A673 (cell line): ENCODE measurements at regions not wholly inside any gene's neighbourhood (a gene's known extent, or its start where the extent isn't known, plus 50 kb on each side); places are given as distances from the start of the nearest gene placed in this dataset.

Experiments used
- BruUV-seq: library from RNA; stranded (reverse); fragments of 400-500 nt; replicated peaks from 2 replicates; lab custom pipeline; 2021; lab: Mats Ljungman, UMichigan
- CTCF ChIA-PET: fragments of 300-600 bp; sonication (Branson Sonifier 250); formaldehyde crosslinking; loops from one replicate; lab custom pipeline; 2022; ENCODE audit warnings: antibody characterized with exemption; lab: Charles Lee
- POLR2A ChIA-PET: fragments of 300-600 bp; sonication (Branson Sonifier 250); formaldehyde crosslinking; loops from one replicate; lab custom pipeline; 2022; ENCODE audit warnings: antibody characterized with exemption; ENCODE audit not compliant: low non-redundant PET; lab: Charles Lee
- DNase-seq: peaks from one replicate; pipeline ENCODE4 v3.0.0-alpha.2; 2015; ENCODE audit warnings: low spot score
- H3K27ac ChIP-seq: fragments of 200-600 bp; sonication (generic); 2 replicates; pipeline ENCODE4 v1.5.1; 2016; ENCODE audit warnings: mixed run types, low read depth, mild to moderate bottlenecking, mixed read lengths, antibody characterized with exemption, low read length; ENCODE audit not compliant: poor library complexity, severe bottlenecking
- H3K27me3 ChIP-seq: fragments of 200-600 bp; sonication (generic); replicated peaks from 2 replicates; pipeline ENCODE4 v1.6.1; 2017; ENCODE audit warnings: mixed run types, low read depth, mild to moderate bottlenecking, mixed read lengths, antibody characterized with exemption, low read length; ENCODE audit not compliant: insufficient read depth, poor library complexity
- H3K36me3 ChIP-seq: fragments of 200-600 bp; sonication (generic); 2 replicates; pipeline ENCODE4 v1.6.1; 2016; ENCODE audit warnings: mixed run types, mild to moderate bottlenecking, mixed read lengths, antibody characterized with exemption, low read length; ENCODE audit not compliant: insufficient read depth, poor library complexity, severe bottlenecking
- H3K4me1 ChIP-seq: fragments of 200-600 bp; sonication (generic); 2 replicates; pipeline ENCODE4 v1.6.1; 2017; ENCODE audit warnings: mixed run types, mild to moderate bottlenecking, mixed read lengths, antibody characterized with exemption, low read length; ENCODE audit not compliant: insufficient read depth, poor library complexity, severe bottlenecking
- H3K4me3 ChIP-seq: fragments of 200-600 bp; sonication (generic); 2 replicates; pipeline ENCODE4 v1.5.1; 2016; ENCODE audit warnings: low read depth, mixed run types, mild to moderate bottlenecking, mixed read lengths, low read length; ENCODE audit not compliant: poor library complexity, severe bottlenecking
- H3K9me3 ChIP-seq: fragments of 200-600 bp; sonication (generic); 2 replicates; pipeline ENCODE4 v1.6.1; 2016; ENCODE audit warnings: mixed run types, low read depth, mild to moderate bottlenecking, mixed read lengths, antibody characterized with exemption, low read length; ENCODE audit not compliant: poor library complexity, severe bottlenecking
- CTCF ChIP-seq: fragments of 300-800, 200-600 bp; sonication (generic); conservative IDR thresholded peaks from 2 replicates; pipeline ENCODE4 v1.5.1; 2017; ENCODE audit warnings: low read depth, mild to moderate bottlenecking, antibody characterized with exemption, low read length, moderate library complexity, mixed read lengths
- EZH2 ChIP-seq: fragments of 200-600 bp; sonication (generic); IDR thresholded peaks from 2 replicates; pipeline ENCODE4 v1.6.1; 2017; ENCODE audit warnings: borderline replicate concordance, low read depth, mild to moderate bottlenecking, mixed read lengths, antibody characterized with exemption, low read length; ENCODE audit not compliant: poor library complexity, severe bottlenecking
- intact Hi-C: fragments of 100-400 bp; cut with micrococcal nuclease; formaldehyde crosslinking; loops from one replicate; pipeline ENCODE4 v1.10.0; 2022; ENCODE audit not compliant: unreplicated experiment

DNA sequence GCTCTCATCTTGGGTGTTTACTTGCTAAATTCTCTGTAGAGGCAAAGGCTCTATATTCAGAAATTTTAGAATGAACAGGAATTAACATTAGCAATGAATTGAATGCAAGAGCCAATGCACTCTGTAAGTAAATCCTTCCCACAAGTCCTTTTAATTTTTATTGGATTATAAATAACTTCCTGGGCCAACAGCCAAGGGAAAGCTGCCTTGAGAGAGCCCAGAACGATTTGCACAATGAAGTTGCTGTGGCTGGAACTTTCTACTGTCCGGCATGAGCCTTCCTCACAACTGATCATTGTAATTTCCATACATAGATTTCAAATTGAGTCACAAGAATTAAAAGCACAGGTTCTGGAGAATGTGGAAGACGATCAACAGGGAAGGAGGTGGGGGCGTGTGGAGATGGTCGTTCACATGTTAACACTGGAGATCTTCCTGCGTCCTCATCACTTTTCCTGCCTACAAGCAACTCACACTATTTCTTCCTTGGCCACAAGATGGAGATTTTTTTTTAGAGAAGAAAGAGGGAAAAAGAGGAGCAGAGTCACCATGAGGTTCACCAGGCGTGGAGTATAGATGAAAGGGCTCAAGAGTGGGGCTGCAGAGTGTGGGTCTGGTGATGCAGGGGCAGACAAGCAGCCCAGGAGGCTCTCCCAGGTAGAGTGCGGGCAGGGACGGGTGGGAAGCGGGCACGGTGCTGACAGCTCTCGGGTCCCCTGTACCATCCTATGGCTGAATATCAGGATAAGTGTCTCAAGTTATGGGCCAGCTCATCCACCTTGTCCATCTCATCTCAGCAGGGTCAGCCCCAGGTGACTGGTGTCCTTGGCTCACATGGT lies 110.7 kb downstream of the SOX1 start:
- BruUV-seq: no TSS peak
- Histone ChIP-seq H3K9me3 (no peaks in the 10 kb centered on the region), H3K4me3 (no peak overlapping the region), H3K36me3 (no peaks in the 10 kb centered on the region), H3K4me1 (peaks cover 7% of the 10 kb centered on the region), H3K27me3 (peaks cover 18% of the 10 kb centered on the region), H3K27ac (no peak overlapping the region)
- TF ChIP-seq CTCF (peak; percentile 25; the same call in 1 of the 2 replicates), EZH2 (no peak)
- DNase-seq: peak; percentile 62
- POLR2A ChIA-PET: no interaction called here
- CTCF ChIA-PET: no interaction called here
- intact Hi-C loops: no loop called here

DNA sequence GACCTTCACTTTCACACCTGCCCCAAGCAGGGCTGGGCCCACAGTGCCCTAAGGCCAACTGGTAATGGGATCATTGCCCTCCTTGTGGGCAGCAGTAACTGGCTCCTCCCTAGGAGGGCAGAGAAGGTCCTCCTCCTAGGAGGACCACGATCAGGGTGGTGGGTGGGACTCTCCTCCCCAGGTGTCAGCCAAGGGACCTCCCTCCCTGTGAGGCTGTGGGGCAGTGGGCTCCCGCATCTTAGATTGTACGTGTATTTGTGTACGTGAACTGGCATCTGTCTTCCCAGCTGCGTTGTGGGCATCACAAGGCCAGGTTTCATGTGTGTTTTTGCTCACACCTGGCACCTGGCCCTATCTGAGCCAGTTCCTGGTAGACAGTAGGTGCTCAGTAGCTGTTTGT lies 111.8 kb downstream of the SOX1 start:
- no peak for DNase-seq
- intact Hi-C loops: no loop called here
- Histone ChIP-seq H3K9me3 (no peaks in the 10 kb centered on the region), H3K4me3 (no peak overlapping the region), H3K4me1 (peaks cover 7% of the 10 kb centered on the region), H3K27me3 (peaks cover 10% of the 10 kb centered on the region), H3K27ac (no peak overlapping the region), H3K36me3 (no peaks in the 10 kb centered on the region)
- POLR2A ChIA-PET: no interaction called here
- CTCF ChIA-PET: no interaction called here
- BruUV-seq: no TSS peak
- no peak for TF ChIP-seq CTCF
- TF ChIP-seq EZH2: no peak

DNA sequence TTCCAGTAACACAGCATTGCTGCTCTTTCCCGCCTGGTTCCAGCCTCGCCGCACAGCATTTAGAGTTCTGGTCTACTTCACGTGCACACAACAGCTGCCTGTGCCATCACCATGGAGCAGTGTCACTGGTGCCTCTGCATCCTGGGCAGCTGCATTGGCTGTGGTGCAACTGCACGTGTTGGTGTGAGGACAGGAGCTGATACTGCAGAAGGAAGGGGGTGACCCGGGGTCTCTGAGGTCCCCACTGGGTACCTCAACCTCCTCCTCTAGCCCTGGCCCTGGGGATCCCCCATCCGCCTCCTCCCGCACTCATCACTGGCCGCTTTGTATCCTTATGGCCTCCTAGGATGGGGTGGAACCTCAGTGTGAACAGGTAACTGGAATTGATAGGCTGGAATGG lies 112.5 kb downstream of the SOX1 start:
- intact Hi-C loops: no loop called here
- Histone ChIP-seq H3K4me3 (no peak overlapping the region), H3K4me1 (peaks cover 7% of the 10 kb centered on the region), H3K36me3 (no peaks in the 10 kb centered on the region), H3K27me3 (peaks cover 4% of the 10 kb centered on the region), H3K27ac (no peak overlapping the region), H3K9me3 (no peaks in the 10 kb centered on the region)
- no peak for DNase-seq
- CTCF ChIA-PET: no interaction called here
- no TSS peak for BruUV-seq
- POLR2A ChIA-PET: no interaction called here
- TF ChIP-seq CTCF (no peak), EZH2 (no peak)
